IPS-NIHi11 (cell line): ENCODE measurements at regions not wholly inside any gene's neighbourhood (a gene's known extent, or its start where the extent isn't known, plus 50 kb on each side); places are given as distances from the start of the nearest gene placed in this dataset.
"Not testable (repeated sequence)": the region's sequence is repeated elsewhere in the genome, so short reads cannot be mapped to it uniquely, and the experiment has no call there.

Experiments used
- DNase-seq: peaks from one replicate; pipeline ENCODE4 v3.0.0; 2012; ENCODE audit warnings: mixed read lengths, low spot score

DNA sequence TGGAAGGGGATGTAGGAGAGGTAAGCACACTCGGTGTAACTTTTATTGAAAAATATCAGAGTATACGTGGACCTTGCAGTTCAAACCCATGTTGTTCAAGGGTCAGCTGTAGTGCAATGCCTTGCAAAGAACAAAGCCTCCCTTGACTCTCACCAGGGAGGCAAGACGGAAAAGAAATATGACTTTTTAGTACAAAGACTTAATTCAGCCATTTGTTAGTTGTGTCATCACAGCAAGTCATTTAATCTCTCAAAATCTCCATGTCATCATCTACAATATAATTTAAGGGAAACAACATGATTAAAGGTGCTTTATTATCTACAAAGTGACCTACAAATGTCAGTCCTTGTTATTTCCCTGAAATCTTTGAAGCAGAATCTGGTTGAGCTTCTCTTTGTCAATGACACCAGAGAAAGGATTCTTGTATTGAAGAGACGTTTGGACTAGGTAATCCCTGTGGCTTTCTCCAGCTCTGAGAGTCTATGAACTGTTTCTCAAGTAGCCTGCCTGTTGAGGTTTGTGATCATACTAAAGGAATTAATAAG lies 502.8 kb downstream of the REEP3 start:
- no peak for DNase-seq

DNA sequence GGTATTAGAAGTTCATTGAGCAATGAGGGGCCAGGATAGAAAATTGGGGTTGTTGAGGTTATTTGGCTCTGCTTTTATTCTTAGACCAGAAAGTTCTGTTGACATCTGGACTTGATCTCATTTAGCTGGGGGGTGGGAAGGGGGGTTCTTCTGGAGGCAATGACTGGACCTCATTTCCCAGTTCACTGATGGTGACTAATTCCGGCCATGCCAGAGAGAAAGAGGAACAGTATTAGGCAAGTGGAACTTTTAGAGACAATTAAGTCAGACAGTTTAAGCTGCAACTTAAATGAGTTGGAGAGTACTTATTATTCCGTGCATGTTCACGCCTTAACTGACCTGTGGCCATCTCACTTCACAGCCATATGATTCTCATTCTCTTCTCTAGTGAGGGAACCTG lies 512.5 kb downstream of the REEP3 start:
- DNase-seq: no peak

DNA sequence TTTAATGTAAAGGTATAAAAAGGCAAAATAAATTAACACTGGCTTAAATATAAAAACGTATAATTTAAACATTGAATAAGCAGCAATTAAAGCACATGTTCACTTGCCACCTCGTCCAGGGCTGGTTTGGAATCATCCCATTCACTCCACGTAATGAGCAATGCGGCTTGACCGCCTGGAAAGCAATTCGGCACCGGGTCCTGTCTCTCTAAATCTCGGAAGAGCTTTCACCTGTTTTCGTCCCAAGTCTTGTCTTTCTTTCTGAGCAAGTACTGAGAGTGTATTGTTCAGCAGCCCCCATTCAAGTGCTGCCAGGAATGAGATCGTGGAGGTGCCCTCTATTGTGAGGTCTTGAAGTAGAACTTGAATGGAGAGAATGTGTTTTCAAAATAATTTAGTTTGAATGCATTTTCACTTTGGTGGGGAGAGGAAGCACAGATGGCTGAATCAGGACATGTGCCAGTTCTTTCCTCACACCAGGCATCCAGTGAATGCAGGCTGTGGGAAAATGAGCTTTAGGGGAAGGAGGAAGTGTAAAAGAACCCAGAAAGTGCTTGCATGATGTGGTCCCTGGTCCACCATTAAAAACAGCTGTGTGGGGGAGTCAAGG lies 515.2 kb downstream of the REEP3 start:
- DNase-seq: no peak

DNA sequence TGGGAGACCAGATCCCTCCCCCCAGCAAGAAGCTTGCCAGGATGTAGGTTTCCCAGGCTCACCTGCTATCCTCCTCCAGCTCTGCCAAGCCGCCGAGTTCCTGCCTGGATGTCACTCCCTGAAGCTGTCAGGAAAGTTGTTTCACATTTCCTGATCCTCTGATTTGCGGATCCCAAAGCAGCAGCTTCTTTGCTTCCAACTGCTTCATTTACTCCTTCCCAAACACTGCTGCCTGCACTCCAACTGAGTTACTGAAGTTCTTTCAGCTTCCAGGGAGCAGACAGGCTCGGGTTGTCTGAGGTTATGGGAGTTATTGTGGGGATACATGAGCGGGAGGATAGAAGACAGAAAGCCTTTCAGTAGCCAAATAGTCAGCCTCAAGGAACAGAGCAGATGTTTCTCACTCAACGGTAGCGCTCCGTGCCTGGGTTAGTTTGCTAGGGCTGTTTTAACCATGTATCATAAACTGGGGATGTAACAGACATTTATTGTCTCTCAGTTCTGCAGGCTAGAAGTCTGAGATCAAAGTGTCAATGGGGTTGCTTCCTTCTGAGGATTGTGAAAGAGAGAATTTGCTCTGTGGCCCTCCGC lies 516.0 kb downstream of the REEP3 start:
- no peak for DNase-seq

DNA sequence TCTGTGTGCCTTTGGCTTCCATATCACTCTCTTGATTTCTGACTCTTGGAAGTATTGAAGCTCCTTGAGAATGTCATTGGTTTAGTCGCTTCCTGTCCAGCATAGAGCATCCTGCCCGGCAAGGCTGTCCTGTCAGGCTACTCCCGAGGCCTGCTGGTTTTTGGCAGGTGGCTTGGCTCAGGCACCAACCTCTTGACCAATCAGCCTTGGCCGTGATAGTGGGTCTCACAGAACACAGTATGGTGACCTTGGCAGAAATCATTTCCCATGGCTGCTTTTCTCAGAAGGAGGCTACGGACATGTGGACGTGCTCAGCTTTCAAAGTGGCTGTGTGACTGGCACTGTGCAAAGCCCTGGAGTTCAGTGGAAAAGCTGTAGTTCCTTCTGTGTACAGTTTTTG lies 516.9 kb downstream of the REEP3 start:
- no peak for DNase-seq

DNA sequence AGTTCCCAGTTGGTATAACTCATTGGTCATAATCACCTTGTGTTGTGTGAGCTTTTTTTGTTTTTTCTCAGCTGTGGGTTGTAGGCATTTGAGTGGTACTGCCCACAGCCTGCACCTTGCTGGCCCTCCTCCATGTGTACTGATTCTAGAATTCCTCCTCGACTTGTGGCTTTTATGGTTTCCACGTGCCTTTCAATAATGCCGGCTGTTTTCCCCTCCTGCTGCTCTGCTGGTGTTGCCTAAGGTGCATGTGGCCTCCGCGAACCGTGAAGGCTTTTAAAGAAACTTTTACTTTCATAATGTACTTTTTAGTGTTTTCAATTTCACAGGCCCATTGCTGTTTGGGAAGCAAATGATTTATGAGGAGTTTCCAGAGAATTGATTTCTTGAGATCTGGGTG lies 518.0 kb downstream of the REEP3 start:
- DNase-seq: no peak

DNA sequence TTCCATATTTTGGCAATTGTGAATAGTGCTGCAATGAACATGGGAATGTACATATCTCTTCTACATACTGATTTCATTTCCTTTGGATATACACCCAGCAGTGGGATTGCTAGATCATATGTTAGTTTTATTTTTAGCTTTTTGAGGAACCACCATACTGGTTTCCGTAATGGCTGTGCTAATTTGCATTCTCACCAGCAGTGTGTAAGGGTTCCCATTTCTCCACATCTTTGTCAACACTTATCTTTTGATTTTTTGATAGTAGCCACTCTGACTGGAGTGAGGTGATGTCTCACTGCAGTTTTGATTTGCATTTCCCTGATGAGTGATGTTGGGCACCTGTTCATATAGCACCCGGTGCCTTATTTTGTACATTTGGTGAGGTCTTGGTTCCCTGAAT lies 519.6 kb downstream of the REEP3 start:
- DNase-seq: no peak

DNA sequence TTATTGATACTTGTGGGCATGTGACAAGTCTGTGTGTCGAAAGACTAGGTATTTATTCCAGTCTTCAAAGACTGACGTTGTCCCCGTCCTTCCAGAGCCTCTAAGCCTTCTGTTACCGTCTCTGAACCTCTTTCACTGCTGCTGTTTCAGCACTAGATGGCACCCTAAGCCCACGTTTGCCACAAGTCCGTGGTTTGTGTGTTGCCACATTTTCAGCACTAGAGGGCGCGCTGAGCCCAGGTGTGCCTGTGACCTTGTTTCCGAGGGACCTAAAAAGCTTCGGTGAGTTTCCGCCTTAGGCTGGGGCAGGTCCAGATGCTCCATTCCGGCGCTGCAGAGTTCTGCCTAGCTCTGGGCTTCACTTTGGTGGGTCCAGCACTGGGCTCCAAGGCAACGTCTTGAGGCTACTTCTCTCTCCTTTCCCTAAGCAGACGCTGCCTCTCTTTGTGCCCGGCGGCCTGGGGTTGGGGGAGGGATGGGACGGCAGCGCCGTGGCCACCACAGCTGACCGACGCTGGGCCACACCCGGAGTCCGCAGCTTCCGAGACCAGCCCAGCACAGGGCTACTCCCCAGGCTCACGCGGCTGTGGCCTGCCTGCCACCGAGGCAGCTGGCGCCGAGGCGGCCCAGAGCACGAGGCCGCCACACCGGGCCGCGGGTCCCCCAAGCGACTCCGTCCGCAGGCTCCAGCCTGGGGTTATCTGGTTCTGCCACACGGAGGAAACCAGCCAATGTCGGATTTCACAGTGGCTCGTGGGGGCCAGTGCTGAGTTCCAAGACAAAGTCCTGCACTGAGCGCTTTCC lies 520.2 kb downstream of the REEP3 start:
- DNase-seq: peak; percentile 77

DNA sequence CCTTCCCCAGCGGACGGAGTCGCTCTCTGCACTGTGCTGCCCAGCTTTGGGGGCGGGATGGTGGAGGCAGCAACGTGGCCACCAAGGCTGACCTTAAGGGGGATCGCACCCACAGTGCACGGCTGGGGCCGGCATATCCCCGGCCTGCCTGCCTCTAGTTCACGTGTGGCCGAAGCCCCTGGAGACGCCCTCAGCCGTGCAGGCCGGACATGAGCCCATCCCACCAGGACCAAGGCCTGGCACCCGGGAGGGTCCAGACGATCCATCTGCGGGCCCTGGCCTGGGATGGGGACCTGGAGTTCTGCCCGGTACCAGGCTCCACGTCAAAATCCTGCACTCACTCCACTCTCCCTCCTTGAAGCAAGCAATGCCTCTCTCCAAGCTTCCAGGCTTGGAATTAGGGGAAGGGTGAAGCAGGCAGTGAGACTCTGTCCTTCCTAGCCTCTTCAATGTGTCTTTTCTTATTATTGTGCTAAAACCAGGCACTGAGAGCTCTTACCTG lies 520.8 kb downstream of the REEP3 start:
- no peak for DNase-seq

DNA sequence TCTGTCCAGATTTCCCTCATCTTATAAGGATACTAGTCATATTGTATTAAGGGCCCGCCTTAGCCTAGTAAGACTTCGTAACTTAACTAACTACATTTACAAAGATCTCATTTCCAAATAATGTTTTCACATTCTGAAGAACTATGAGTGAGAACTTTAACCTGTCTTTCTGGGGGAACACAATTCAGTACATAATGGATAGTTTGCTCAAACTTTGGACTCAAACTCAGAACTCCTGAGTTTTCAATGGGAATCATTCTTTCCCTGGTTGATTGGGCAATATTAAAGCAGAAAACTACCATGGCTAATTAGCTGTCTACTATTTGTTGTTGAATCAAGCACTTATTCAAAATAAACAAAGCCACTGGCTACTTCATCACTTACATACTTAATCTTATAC lies 522.9 kb downstream of the REEP3 start:
- no peak for DNase-seq

DNA sequence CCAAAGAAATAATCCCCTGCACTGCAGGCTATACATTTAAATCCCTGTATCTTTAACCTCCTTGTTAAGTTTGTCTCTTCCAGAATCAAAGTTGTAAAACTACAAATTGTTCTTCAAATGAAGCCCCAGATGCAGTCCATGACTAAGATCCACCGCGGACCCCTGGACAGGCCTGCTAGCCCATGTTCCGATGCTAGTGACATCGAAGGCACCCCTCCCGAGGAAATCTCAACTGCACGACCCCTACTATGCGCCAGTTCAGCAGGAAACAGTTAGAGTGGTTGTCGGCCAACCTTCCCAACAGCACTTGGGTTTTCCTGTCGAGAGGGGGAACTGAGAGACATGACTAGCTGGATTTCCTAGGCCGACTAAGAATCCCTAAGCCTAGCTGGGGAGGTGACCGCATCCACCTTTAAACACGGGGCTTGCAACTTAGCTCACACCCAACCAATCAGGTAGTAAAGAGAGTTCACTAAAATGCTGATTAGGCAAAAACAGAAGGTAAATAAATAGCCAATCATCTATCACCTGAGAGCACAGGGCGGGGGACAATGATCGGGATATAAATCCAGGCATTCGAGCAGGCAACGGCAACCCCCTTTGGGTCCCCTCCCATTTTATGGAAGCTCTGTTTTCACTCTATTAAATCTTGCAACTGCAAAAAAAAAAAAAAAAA lies 523.9 kb downstream of the REEP3 start:
- not testable (repeated sequence) for DNase-seq

DNA sequence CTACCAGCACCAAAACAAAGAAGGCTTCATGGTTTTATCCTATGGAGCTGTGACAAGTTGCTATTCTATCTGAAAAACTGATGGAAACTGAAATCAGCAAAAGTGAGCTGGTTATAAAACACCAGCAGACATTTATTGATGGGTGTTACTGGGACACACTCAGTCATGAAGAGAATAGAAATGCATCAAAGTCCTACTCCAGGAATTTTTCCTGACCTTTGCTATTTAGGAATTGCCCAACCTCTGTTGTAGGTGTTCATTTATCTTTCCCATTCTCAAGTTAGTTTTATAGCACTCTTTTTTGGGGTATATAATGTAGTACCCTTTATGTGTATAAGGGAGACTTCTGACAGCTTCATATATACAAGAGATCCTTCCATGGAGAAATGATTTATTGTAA lies 533.2 kb downstream of the REEP3 start:
- no peak for DNase-seq

DNA sequence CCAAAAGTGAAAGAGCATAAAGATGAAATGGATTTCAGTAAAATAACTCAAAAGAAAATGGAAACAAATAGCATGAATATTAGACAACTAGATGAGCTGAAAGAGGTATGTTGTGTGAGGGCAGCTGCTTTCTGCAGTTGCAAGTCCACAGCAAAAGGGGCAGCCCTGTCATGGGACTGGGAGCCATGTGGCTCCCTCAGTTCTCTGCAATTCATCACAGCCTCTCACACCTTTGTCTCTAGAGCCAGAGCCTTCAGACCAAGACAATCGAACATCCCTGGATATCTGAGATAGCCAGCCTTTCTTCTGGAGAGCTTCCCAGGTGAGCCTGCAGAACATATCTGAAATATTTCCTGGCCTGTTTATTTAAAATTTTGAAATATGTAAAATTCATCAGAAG lies 538.7 kb downstream of the REEP3 start:
- DNase-seq: no peak

DNA sequence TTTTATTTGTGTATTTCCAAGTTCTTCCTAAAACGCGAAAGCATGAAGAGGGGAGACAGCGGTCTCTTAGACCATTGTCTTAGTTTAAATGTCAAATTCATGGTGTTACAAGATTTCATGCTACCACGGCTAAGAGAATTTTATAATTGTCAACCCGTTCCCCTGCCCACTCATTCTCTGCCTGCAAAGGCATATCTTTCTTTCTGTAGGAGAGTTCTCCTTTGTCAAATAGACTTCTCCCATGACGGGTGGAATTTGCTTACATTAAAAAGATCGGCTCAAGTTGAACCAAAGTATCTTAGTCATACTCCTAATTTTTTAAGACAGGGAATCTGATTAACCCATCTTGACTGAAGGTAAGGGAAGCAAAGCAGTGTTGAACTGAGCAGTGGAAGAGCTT lies 539.2 kb downstream of the REEP3 start:
- DNase-seq: no peak

DNA sequence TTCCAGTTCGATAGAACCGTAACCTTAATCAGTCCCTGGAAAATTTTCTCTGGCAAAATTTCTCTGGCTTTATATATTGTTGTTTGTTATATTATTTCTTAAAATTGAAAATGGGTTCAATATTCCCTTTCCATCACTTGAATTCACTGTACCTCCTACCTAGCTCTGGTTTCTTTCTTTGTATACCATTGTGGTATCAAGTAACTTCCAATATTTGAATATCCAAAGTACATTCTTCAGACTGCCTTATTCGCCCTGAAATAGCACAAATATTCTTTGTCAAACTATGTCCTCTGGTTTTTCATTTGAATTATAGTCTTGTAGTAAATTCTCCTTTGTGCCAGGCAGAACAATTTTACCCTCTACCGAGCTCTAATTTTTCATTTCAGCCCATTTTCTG lies 541.6 kb downstream of the REEP3 start:
- DNase-seq: no peak

DNA sequence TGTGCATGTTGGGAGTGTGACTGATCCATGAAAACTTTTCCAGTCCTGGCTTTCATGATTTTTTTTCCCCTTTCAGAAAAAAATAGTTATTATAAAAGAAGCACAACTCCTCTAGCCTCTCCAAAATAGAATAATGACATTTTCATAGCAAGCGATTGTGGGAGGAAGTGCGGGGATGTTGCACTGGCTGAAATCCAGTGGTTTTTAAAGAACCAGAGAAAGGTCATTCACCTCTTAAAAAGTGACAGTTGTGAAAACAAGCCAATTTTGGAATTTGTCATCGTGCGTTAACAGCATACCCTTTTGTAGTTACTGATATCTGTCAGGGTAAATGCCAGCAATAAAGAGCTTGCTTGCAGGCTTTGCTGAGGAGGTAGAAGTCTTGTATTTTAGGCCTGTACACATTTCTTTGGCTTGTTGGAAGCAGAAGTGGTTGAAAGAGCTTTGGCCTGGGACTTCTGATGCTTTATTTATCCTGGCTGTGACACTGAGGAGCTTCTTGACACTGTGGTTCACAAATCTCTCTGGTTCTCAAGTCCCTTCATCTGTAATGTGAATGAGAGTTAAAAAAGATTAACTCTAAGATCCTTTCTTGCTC lies 545.9 kb downstream of the REEP3 start:
- DNase-seq: no peak

DNA sequence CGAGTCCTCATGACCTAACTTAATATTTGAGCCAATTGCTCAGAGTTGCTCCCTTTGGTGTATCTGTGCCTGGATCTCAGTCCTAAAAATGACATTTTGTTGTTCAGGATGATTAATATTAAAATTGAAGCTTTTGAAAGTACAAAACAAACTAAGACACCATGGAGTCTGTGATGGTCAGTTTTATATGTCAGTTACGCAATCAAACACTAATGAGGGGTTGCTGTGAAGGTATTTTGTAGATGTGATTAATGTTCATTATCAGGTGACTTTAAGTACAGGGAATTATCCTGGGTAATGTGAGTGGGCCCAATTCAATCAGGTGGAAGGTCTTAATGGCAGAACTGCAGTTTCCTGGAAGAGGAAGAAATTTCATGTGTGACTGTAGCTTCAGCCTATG lies 546.7 kb downstream of the REEP3 start:
- no peak for DNase-seq

DNA sequence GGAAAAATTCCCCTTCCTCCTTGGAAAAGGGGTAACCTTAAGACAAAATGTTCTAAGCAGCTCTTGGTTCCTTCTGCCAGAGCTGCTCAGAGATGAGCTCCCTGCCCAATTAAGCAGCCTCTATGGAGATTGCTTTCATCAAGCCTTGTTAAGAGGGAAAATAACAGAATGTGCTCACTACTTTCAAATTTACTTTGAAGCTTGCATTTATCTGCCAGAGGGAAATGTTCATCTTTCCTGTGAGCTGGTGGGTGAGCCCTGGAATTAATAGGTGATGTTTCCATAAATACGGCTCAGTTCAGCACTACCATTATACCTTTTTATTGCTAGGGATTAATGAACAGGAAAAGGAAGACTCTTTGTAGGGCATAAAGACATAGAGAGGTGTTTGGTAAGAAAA lies 549.0 kb downstream of the REEP3 start:
- DNase-seq: no peak

DNA sequence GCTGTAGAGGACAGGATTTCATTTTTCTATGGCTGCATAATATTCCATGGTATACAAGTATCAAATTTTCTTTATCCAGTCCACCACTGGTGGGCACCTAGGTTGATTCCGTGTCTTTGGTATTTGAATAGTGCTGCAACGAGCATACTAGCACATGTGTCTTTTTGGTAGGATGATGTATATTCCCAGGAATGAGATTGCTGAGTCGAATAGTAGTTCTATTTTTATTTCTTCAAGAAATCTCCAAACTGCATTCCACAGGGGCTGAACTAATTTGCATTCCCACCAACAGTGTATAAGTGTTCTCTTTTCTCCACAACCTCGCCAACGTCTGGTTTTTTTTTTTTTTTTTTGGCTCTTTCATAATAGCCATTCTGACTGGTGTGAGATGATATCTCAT lies 550.0 kb downstream of the REEP3 start:
- no peak for DNase-seq

DNA sequence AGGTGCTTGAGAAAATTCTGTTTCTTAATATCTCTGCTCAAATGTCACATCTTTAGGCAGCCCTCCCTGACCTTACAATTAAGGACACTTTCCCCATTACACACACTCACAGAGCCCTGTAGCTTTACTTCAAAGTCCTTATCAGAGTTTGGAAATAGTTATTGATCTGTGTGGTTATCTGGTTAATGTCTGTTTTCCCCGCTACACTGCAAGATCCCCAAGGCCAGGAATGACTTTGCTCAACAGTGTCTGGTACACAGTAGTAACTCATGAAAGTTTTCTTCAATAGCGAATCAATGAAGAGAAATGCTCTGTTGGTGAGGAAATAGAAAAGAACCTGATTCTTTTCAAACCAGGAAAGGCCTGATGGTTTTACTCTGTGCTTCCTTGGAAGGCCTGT lies 554.4 kb downstream of the REEP3 start:
- DNase-seq: no peak

DNA sequence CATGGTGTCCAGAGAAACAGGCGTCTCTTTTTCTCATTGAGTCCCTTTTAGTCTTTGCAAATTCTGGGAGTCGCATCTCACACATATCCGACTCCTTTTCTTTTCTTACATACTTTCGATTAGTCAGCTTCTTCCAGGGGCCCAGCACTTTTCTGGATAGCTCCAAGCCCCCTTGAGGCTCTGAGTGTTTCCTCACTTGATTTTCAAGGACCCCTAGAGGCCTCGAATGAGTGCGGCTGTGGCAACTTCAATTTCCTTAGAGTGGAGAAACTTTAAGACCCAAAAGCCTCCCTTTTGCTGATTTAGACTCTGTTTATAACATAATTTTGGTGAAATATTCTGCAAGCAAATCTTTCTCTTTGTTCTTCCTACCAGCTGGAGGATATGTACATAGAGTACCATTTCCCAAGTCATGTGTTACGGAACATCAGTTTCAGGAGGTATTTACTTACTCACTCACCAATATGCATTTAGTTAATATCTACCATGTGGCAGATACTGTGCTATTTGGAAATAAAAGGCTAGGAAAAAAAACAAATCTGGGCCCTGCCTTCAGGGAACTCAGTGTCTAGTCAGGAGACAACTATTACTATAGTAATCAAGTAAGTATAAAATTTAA lies 555.2 kb downstream of the REEP3 start:
- no peak for DNase-seq

DNA sequence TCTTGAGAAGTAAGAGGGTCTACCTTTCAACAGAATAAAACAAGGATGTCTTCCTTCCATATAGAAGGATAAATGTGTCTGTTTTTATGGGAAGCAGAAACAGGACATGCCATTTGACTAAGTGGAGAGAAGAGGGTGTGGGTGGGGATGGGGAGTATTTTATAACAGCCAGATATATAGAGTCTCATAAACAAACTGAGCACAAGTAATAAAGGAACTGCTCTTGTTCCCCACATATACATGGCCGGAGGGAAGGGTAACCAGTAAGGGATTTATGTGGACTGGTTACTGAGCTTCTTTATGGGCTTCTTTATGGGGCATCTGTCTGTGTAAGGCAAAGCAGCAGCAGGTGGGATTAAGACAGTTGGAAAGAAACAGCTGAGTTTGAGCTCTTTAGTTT lies 558.1 kb downstream of the REEP3 start:
- no peak for DNase-seq
